AG04449 (cell line): ENCODE measurements at regions not wholly inside any gene's neighbourhood (a gene's known extent, or its start where the extent isn't known, plus 50 kb on each side); places are given as distances from the start of the nearest gene placed in this dataset.

Experiments
- CTCF ChIA-PET: fragments of 350-600 bp; formaldehyde crosslinking; extraction: SDS; loops from one replicate; lab custom pipeline; 2021; ENCODE audit warnings: antibody characterized with exemption; lab: Yijun Ruan, JAX
- POLR2A ChIA-PET: fragments of 400-600, 350-600 bp; formaldehyde crosslinking; extraction: SDS; loops from one replicate; lab custom pipeline; 2020; ENCODE audit warnings: antibody characterized with exemption, inconsistent platforms; lab: Yijun Ruan, JAX
- DNase-seq: peaks from one replicate; pipeline ENCODE4 v3.0.0-alpha.2; 2010; ENCODE audit warnings: low read depth, low spot score
- H3K4me3 ChIP-seq: 2 replicates; pipeline ENCODE4 v1.5.1; 2011; ENCODE audit warnings: low read depth, mild to moderate bottlenecking, control low read depth, low read length
- TF ChIP-seq, protein P1 (sequence below): IDR thresholded peaks from one replicate; pipeline ENCODE4 v1.5.1; 2011; ENCODE audit warnings: mild to moderate bottlenecking, moderate library complexity, low read length, control low read depth, inconsistent platforms; ENCODE audit not compliant: insufficient read depth; ENCODE audit errors: missing control alignments

DNA sequence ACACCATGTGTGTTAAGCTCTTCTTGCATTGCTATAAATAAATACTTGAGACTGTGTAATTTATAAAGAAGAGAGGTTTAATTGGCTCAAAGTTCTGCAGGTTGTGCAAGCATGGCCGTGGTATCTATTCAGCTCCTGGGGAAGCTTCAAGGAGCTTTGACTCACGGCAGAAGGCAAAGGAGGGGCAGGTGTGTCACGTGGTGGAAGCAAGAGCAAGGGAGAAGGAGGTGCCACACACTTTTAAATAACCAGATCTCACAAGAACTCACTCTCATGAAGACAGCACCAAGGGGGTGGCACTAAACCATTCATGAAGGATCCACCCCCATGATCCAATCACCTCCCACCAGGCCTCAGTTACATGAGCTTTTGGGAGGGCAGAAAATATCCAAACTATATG lies 193.7 kb downstream of the ERMARD start:
- H3K4me3 ChIP-seq: no peak overlapping the region
- TF ChIP-seq, protein P1, sequence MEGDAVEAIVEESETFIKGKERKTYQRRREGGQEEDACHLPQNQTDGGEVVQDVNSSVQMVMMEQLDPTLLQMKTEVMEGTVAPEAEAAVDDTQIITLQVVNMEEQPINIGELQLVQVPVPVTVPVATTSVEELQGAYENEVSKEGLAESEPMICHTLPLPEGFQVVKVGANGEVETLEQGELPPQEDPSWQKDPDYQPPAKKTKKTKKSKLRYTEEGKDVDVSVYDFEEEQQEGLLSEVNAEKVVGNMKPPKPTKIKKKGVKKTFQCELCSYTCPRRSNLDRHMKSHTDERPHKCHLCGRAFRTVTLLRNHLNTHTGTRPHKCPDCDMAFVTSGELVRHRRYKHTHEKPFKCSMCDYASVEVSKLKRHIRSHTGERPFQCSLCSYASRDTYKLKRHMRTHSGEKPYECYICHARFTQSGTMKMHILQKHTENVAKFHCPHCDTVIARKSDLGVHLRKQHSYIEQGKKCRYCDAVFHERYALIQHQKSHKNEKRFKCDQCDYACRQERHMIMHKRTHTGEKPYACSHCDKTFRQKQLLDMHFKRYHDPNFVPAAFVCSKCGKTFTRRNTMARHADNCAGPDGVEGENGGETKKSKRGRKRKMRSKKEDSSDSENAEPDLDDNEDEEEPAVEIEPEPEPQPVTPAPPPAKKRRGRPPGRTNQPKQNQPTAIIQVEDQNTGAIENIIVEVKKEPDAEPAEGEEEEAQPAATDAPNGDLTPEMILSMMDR: no peak
- ChIA-PET POLR2A (no interaction called here), CTCF (no interaction called here)
- no peak for DNase-seq

DNA sequence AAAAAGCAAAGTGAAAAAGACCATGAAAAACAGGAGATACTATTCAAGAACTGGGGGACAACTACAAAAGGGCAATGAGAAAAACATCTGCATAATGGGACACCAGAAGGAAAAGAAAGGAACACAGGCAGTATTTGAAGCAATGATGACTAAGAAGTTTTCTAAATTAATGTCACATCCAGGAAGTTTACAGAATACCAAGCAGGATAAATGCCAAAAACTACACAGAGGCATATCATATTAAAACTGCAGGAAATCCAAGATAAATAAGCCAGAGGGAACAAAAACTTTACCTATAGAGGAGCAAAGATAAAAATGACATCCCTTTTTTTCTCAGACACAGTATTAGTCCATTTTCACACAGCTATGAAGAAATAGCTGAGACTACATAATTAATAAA lies 193.0 kb downstream of the ERMARD start:
- H3K4me3 ChIP-seq: no peak overlapping the region
- CTCF ChIA-PET: no interaction called here
- TF ChIP-seq, protein P1: no peak
- POLR2A ChIA-PET: no interaction called here
- DNase-seq: no peak

- H3K4me3 ChIP-seq: no peak overlapping the region
- CTCF ChIA-PET: no interaction called here
- TF ChIP-seq, protein P1: no peak
- DNase-seq: no peak
- POLR2A ChIA-PET: no interaction called here
These were observed 192.6 kb downstream of the ERMARD start for GRCh38 chr6:169944061-169944337.

GRCh38 chr6:169943241-169944060 lies 192.0 kb downstream of the ERMARD start:
- POLR2A ChIA-PET: no interaction called here
- no peak overlapping the region for H3K4me3 ChIP-seq
- DNase-seq: no peak
- CTCF ChIA-PET: no interaction called here
- TF ChIP-seq, protein P1: no peak

GRCh38 chr6:169942173-169942572 lies 190.8 kb downstream of the ERMARD start:
- TF ChIP-seq, protein P1: no peak
- no peak overlapping the region for H3K4me3 ChIP-seq
- DNase-seq: no peak
- ChIA-PET POLR2A (no interaction called here), CTCF (no interaction called here)

DNA sequence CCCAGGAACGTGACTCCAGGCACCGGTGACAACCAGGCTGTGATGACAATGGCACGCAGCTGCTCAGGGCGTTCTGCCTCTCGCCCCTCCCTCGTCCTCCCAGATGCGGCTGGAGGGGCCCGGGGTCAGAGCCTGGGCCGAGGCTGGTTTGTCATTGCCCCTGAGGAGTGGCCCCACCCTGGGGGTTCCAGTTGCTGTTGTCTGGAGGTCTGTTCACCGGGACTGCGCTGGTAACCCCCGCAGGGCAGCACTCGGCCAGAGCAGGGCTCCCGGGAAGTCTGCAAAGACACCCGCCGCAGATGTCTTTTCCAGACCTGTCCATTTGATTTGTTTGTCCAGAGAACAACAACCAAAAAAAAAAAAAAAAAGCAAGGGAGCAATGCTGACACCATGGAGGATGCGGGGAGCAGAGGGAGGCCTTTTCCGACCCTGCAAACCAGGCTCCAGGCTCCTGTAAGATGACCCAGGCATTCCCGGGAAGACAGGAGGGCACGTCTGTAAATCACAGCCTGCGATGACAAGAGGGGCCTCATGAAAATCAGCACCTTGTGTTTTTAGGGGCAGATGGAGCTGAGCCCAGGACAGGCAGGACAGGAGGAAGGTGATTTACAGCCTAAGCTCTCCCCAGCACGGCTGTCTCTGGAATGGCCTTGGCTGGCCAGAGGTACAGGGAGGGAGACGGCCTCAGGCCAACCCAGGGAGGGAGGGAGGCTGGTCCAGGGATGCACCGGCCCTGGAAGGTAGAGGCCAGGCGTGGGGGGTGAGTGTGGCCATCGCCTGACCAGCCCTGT lies 189.3 kb downstream of the ERMARD start:
- no peak for DNase-seq
- ChIA-PET CTCF (no interaction called here), POLR2A (no interaction called here)
- H3K4me3 ChIP-seq: no peak overlapping the region
- TF ChIP-seq, protein P1: no peak
